ENCODE measurements at regions not wholly inside any gene's neighbourhood (a gene's known extent, or its start where the extent isn't known, plus 50 kb on each side); places are given as distances from the start of the nearest gene placed in this dataset.

GRCh38 chr6:781350-781961 is 88.5 kb upstream of the EXOC2 start:
- TF ChIP-seq REST (IDR thresholded peaks at IDR 0.05; ENCODE audit: low read depth, low read length): no peak
- TF ChIP-seq POLR2AphosphoS5 (IDR thresholded peaks at IDR 0.05; ENCODE audit: low read depth, low read length): no peak
- no peak for TF ChIP-seq CTCF (IDR thresholded peaks at IDR 0.05)
- no peak for TF ChIP-seq SMC3 (IDR thresholded peaks at IDR 0.05; ENCODE audit: low read depth, low read length)

All from SK-N-SH (cell line).